Stimulated activated CD4-positive, alpha-beta T cell treated with anti-CD3 and anti-CD28 coated beads, Interleukin-2, amount 100 ng/mL, for 4 hours (primary cell): ENCODE measurements at regions not wholly inside any gene's neighbourhood (a gene's known extent, or its start where the extent isn't known, plus 50 kb on each side); places are given as distances from the start of the nearest gene placed in this dataset.

ENCODE experiments used
- DNase-seq: peaks from one replicate; pipeline ENCODE4 v3.0.0-alpha.2; 2020; ENCODE audit warnings: low read depth

DNA sequence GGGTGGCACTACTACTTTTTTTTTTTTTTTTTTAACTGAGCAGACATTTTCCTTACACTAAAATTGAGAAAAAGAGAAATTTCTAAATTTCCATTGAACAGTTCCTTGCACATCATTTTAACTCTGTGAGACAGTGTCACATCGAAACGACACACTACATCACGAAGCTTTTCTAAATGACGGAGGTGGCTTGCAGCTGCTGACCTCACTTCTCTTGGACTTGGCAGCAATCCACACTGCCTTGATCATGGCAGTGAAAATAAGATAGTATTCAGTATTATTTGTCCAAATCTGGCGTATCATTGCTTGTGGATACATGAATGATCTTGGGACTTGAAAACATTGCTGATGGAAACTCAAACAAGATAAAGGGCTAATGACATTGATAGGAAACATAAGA, 80.3 kb upstream of the CYYR1 start:
- no peak for DNase-seq

- no peak for DNase-seq
Observed at GRCh38 chr21:26652854-26653253, 79.8 kb upstream of the CYYR1 start.

DNA sequence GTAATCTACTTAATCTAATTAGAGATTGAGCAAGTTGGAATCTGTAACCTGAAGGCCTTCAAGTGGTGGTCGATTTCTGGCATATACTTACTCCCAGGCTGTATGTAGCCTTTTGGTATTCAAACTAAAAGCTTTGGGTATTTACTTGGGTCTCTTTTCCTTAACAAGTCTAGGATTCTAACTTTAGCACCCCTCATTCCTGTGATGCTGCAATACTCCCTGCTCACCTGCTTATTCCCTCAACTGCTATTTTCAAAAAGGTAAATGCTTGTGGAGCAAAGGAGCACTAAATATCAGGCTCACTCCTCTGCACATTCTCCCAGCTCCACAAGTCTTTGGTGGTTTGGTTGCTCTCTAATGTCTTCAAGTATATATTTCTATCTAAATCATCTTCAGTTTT, 68.0 kb upstream of the CYYR1 start:
- DNase-seq = no peak

- no peak for DNase-seq
Observed at GRCh38 chr21:26637201-26637745, 64.2 kb upstream of the CYYR1 start.

- DNase-seq = no peak
Observed at GRCh38 chr21:26635681-26636080, 62.6 kb upstream of the CYYR1 start.

- DNase-seq = no peak
Observed at GRCh38 chr21:26632691-26633090, 59.6 kb upstream of the CYYR1 start.

DNA sequence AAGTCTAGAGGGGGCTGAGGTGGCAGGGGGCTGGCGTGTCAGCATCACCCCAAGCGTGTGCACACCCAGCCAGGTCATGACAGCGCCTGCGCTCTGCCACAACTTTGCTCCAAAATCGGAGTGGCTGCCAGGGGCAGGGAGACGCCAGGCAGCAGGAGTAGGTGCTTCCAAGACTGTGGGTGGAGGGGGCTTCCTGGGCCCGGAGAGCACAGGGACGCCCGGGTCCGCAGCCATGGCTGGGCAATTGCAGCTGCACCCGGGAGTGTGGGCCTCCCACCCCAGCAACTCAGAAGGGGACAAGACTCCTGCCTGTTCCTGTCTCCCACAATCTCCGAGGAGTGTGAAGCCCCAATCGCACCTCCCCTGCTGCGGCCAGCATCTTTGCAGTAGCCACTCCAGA, 53.1 kb upstream of the CYYR1 start:
- DNase-seq = no peak

- no peak for DNase-seq
Observed at GRCh38 chr21:26624983-26625519, 52.0 kb upstream of the CYYR1 start.
